NCI-H2227 (cell line): ENCODE measurements at regions not wholly inside any gene's neighbourhood (a gene's known extent, or its start where the extent isn't known, plus 50 kb on each side); places are given as distances from the start of the nearest gene placed in this dataset.

Experiments
- DNase-seq: peaks from one replicate; lab custom pipeline; 2025; ENCODE audit not compliant: unreplicated experiment; lab: John Stamatoyannopoulos, UW

GRCh38 chr3:180283251-180283650 is 246.5 kb upstream of the PEX5L start:
- no peak for DNase-seq

DNA sequence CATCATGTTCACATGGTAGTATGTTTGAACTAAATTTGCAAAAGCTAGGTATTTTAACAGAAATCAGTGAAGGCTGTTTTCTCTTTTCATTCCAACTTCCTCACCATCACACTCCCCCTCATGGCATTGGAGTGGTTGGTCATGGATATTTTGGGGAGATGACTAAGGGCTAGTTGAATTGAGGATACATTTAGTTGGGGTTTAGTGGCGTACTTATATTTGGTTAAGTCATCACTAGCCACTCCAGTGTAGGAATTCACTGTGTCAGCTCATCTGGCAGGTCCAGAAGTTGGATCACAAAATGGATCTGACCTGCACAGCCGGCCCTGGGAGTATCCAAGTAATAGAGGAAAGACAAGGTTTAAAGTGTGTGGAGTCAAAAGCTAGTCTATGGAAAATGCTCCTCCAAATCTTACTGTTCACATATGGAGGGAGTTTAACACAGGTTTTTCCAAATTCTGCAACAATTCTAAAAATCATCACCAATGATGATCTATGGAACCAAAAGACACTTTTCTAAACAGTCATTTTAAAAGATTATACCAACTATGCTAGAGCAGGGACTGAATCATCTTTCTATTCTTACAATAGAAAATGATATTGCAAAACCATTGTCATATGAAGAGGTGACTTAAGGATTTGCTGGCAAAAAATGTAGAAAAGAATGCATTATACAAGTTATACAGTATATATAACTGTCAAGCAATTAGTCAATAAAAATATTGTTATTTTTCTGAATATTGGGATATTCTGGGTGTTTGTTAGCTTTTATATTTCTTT is 247.8 kb upstream of the PEX5L start:
- DNase-seq, result no peak

DNA sequence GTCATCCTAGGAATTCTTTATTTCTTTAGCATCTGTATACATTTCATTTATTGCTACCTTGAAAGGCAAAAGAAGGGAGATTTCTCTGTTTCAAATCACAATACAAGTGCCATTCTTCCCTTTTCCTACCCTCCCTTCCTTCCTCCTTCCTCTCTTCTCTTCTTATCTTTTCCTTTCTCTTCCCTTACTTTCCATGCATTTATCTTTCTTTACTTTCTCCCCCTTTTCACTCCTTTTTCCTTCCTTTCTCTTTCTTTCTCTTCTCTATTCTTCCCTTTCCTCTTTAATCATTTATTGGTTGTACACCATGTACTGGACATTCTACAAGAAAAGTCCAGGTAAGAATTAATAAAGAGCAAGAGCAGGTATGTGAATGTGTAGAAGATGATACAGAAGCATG is 251.0 kb upstream of the PEX5L start:
- no peak for DNase-seq

- DNase-seq, result no peak
Observed at GRCh38 chr3:180288816-180289215, 252.1 kb upstream of the PEX5L start.

DNA sequence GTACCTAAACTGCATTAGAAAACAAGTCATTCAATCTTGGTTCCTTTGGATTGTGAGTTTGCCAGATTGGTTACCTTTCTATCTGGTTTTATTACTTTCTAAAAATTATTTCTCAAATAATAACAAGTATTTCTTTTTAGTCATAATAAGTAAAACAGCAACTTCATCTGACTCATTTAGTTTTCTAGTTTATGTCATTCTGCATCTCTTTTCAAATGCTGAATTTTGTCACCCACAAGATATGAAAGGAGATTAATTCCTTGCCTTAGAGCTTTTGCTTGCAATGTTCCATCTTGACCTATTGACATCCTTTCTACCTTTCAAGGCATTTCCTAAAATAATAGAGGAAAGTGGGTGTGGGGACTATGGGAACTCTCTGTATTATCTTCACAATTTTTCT is 253.6 kb upstream of the PEX5L start:
- DNase-seq, result no peak

DNA sequence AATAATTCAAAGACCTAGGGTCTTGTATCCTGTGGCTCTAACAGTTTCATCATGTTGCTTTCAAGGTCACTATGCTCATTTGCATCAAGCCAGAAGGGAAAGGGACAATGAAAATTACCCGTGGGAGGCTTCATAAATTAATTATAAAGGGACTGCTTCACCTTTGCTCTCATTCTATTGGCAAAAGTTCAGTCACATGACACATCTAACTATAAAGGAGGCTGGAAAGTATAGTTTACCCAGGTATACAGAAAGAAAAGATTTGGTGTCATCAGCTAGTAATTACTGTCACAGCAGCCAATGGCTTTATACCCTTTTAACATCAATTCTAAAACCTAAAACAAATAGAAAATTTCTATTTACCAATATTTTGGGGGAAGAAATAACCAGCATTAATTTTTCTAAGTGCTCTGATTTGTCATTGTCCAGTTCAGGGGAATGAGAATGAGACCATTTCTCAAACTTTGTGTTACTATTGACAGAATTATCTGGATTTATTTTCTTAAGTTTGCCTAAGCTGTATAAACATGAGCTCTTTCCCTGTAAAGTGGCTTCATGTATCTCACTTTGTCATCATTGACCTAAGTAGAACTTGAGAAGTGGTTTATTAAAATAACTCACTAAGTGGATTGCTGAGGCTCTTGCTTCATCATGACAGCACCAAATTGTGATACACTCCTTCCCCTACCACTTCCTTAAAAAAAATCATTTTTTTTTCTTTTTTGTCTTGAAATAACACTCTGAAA is 257.7 kb upstream of the PEX5L start:
- no peak for DNase-seq

DNA sequence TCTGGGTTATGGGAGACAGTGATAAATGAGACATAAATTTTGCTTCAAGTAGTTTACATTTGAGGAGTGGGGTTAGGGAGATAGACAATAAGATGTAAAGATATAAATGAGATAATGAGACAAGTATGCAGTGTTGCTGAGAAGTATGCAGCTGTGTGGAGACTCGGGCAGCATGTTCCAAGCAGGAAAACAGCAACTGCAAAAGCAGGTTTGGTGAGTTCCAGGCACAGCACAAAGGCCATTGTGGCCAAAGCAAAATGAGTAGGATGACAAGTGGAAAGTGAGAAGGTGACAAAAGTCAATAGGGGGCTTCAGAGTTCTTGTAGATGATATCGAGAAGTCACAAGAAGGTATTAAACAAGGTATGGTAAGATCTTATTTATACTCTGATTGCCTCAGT is 259.1 kb upstream of the PEX5L start:
- no peak for DNase-seq

DNA sequence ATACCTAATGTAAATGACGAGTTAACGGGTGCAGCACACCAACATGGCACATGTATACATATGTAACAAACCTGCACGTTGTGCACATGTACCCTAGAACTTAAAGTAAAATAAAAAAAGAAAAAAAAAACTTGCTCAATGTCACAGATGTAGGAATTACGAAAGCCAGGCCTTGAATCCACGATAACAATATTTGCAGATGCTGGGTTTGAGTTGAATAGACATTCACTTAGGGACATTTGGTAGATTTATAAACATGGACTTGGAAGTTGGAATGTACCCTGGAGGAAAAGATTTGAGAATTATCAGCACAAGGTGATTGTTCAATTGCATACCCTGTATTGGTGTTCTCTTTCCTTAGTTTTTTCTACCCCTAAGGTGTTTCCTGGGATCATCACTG is 260.2 kb upstream of the PEX5L start:
- no peak for DNase-seq

DNA sequence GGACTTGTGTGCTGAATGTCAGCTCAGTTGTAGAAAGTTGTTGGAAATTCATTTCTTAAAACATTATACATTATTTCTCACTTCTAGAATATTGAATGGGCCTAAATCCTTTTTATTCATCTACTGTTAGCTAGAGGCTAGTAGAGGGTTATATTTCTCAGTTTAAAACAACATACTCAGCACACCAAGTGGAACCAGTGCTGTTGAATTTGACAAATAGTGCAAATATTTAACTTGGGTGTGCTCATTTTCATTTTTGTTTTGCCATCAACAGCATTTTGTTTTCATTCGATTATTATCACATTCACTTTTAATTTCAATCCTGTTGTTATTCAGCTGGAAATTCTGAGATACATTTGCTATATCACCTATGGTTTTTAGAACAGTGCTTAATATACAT is 269.4 kb upstream of the PEX5L start:
- DNase-seq, result no peak

DNA sequence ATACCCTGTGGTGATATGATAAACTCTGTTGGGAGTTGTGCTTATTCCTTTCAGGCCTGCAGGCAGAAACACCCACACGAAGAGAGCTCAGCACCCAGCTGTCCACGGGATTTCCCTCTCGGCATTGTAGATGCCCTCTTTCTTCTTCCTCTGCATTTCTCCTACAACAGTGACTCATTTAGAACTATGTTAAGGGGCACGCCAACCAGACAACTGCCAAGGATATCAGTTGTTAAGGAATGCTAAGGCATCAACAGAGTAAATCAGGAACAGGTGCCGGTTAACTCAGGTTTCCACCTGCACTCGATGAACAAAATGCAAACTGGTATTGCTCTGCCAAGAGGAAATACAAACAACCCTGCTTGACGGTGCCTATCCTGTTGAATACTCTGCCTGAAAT is 270.0 kb upstream of the PEX5L start:
- no peak for DNase-seq

GRCh38 chr3:180311242-180311641 is 274.5 kb upstream of the PEX5L start:
- DNase-seq, result no peak

DNA sequence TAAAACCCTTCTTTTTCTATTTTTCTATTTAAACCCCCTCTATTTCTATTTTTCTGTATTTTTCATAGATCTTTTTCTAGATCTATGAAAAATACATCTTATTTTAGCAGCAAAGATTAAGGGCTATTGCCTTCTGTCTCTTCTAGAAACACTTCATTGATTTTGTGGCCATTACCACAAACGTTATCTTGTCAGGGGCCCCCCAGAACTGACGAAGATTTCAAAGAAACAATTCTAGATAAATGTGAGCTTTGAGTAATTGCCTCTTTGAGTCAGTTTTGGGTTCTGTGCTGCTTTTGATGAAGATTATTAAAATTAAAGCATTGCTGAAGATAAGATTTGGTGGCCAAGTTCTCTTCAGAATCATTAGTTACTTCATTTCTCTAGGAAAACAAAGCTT is 279.6 kb upstream of the PEX5L start:
- no peak for DNase-seq

- DNase-seq, result no peak
Observed at GRCh38 chr3:180319461-180319860, 282.5 kb upstream of the TTC14 start.

DNA sequence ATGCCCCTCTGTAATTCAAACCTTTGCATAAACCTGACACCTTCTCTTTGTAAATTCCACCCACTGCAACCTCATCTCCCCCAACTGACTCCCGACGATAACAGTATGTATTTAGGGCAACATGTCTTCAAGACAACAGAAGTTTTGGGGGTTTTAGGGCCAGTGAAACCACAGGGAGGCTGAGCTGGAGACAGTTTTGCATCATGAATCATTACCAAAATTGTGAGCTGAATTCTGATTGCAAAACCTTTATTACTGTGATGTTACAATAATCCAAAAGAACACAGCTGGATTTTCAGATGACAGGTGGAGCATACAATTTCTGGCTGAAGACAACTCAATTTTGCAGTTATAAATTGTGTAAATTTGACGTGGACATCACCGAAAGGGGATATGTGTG is 281.3 kb upstream of the TTC14 start:
- no peak for DNase-seq

- DNase-seq, result no peak
Observed at GRCh38 chr3:180321534-180321933, 280.4 kb upstream of the TTC14 start.

DNA sequence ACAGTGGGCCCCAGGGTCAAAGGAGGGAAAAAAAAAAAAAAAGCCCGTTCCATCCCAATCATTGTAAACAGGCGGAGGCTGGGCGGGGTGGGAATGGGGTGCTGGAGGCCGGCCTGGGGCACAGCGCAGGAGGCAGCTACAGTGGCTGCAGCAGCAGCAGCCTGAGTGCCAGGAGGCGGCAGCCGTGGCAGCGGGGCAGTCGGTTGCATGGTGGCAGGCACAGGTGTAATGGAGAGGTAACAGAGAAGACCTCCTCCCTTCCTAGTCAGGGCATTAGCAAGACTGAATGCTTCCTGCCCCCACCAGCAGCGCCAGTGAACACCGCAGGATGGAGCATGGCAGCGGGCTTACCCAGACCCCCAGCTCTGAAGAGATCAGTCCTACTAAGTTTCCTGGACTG is 279.1 kb upstream of the TTC14 start:
- no peak for DNase-seq

DNA sequence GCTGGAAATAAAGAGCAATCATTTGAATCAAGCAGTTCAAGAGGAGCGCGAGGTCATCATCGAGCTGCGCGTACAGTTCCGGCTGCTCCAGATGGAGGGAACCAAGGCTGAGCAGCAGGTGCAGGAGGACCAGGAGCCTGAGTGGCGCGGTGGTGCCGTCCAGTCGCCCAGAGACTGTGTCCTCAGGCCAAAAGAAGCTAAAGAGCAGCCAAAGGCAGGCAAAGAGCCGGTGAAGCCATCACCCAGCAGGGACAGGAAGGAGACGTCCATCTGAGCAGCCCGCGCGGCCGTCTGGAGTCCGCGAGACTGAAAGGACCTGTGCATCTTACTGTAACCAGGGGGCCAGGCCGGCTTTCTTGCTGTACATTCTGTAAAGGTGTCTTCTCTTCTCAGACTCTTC is 277.2 kb upstream of the TTC14 start:
- no peak for DNase-seq

DNA sequence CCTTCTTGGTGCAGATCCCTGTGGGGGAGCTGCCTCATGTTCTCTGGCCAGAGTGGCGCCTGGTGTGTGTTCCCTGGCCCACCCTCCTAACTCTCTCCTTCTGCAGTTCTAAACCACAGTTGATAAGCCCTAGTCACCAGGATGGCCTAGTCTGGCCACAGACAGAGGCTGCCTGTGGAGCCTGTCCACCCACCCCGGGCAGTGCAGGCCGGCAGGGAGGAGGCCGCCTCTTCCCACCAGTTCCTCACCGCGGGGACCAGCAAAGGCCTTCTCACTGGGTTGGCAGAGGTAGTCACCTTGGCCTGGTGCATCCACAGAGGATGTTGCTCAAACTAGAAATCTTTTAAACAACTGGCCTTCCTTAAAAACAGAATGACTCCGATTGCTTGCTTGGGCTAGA is 276.4 kb upstream of the TTC14 start:
- DNase-seq, result no peak

- DNase-seq, result no peak
Observed at GRCh38 chr3:180325958-180326357, 276.0 kb upstream of the TTC14 start.

- no peak for DNase-seq
Observed at GRCh38 chr3:180329187-180329586, 272.8 kb upstream of the TTC14 start.

GRCh38 chr3:180329847-180330246 is 272.1 kb upstream of the TTC14 start:
- DNase-seq, result no peak

GRCh38 chr3:180330440-180330839 is 271.5 kb upstream of the TTC14 start:
- no peak for DNase-seq

DNA sequence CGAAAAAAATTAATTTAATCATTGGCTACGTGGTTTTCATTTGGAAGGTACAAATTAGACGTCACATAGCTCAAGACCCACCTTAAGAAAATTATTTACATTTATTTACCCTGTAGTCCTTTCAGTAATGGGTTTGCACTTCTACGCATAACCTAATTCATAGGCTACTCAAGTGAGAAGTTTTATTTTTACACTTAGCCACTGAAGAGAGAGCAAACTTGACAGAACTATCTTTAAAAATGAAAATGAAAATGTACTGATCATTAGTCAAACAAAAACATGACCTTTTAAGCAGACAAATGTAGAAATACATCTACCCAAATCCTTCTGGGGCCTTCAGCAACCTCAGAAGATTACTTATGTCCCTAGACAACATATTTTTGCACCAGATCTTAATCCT is 269.4 kb upstream of the TTC14 start:
- DNase-seq, result no peak
